A549 (cell line): ENCODE measurements at regions not wholly inside any gene's neighbourhood (a gene's known extent, or its start where the extent isn't known, plus 50 kb on each side); places are given as distances from the start of the nearest gene placed in this dataset.

Experiments used
- ATAC-seq, 2 experiments: fragments of 200-7000 bp in 1 of 2; fragments of >200 bp in 1 of 2; cut with Nextera tagmentation in 1 of 2; cut with Tn5 transposase in 1 of 2; 3 replicates each; pipeline versions ENCODE4 v1.8.0 to v1.9.1; 2018 to 2020; ENCODE audit warnings: mild to moderate bottlenecking in 1 of 2, moderate library complexity in 1 of 2
- CTCF ChIA-PET: fragments of 300-600 bp; sonication (Branson Sonifier 250); formaldehyde crosslinking; extraction: SDS; loops from one replicate; lab custom pipeline; 2021; ENCODE audit warnings: antibody characterized with exemption, inconsistent platforms; lab: Yijun Ruan, JAX
- POLR2A ChIA-PET: fragments of 350-600 bp; formaldehyde crosslinking; extraction: SDS; loops from one replicate; lab custom pipeline; 2021; ENCODE audit warnings: antibody characterized with exemption, inconsistent platforms; lab: Yijun Ruan, JAX
- DNase-seq, 2 experiments: peaks; one replicate each; pipeline versions ENCODE4 v3.0.0 to v3.0.0-alpha.2; 2011 to 2016; ENCODE audit warnings: low read depth in 1 of 2, low spot score in 1 of 2
- FAIRE-seq: peaks from 2 replicates; lab custom pipeline; 2011; peaks lifted over from hg19 to GRCh38; lab: Jason Lieb, UNC
- H3K27ac ChIP-seq, 2 experiments: fragments of >200 bp; sonication (Bioruptor Twin); formaldehyde crosslinking; 3 replicates each; pipeline ENCODE4 v1.5.1; 2016 to 2017
- H3K4me1 ChIP-seq: fragments of >200 bp; sonication (Bioruptor Twin); formaldehyde crosslinking; 3 replicates; pipeline ENCODE4 v1.6.1; 2016
- H3K4me2 ChIP-seq: fragments of >200 bp; sonication (Bioruptor Twin); formaldehyde crosslinking; 3 replicates; pipeline ENCODE4 v1.6.1; 2016
- H3K4me3 ChIP-seq: fragments of >200 bp; sonication (Bioruptor Twin); formaldehyde crosslinking; 3 replicates; pipeline ENCODE4 v1.5.1; 2016
- H3K9me3 ChIP-seq: fragments of >200 bp; sonication (Bioruptor Twin); formaldehyde crosslinking; 3 replicates; pipeline ENCODE4 v1.6.1; 2016
- BHLHE40 ChIP-seq: IDR thresholded peaks from 2 replicates; pipeline ENCODE4 v1.6.1; 2012; ENCODE audit warnings: low read depth, low read length, inconsistent platforms
- EP300 ChIP-seq, 2 experiments: fragments of >200 bp; sonication (Bioruptor Twin); formaldehyde crosslinking; IDR thresholded peaks; 2 replicates in 1 of 2; 3 replicates in 1 of 2; pipeline ENCODE4 v1.6.1; 2016 to 2017
- ESRRA ChIP-seq: fragments of 150-350 bp; IDR thresholded peaks from 2 replicates; pipeline ENCODE4 v1.6.1; 2014; ENCODE audit warnings: mild to moderate bottlenecking, low read length, borderline replicate concordance
- FOSL2 ChIP-seq, 2 experiments: fragments of 450-650 bp in 1 of 2; fragments of >200 bp in 1 of 2; sonication (Bioruptor Twin) in 1 of 2; formaldehyde crosslinking; IDR thresholded peaks; 2 replicates each; pipeline versions ENCODE4 v1.5.0 to v1.6.1; 2016 to 2020; ENCODE audit warnings: mild to moderate bottlenecking in 1 of 2, moderate library complexity in 1 of 2
- GATA3 ChIP-seq: IDR thresholded peaks from 2 replicates; pipeline ENCODE4 v1.6.1; 2012; ENCODE audit warnings: borderline replicate concordance
- HOXA7 ChIP-seq: fragments of 250-450 bp; sonication (Bioruptor Pico); IDR thresholded peaks from 2 replicates; pipeline ENCODE4 v1.5.0; 2020; ENCODE audit warnings: mild to moderate bottlenecking, moderate library complexity
- HOXB13 ChIP-seq: fragments of 250-450 bp; sonication (Bioruptor Pico); IDR thresholded peaks from 2 replicates; pipeline ENCODE4 v1.5.0; 2020; ENCODE audit warnings: low read depth, mild to moderate bottlenecking, moderate library complexity
- HOXB5 ChIP-seq: fragments of 250-450 bp; sonication (Bioruptor Pico); IDR thresholded peaks from 2 replicates; pipeline ENCODE4 v1.5.0; 2020; ENCODE audit warnings: mild to moderate bottlenecking, moderate library complexity
- KDM1A ChIP-seq: fragments of 200-600 bp; sonication (generic); IDR thresholded peaks from 2 replicates; pipeline ENCODE4 v1.6.1; 2016; ENCODE audit warnings: low read depth, mild to moderate bottlenecking
- MAFK ChIP-seq: fragments of 450-650 bp; IDR thresholded peaks from 2 replicates; pipeline ENCODE4 v1.6.1; 2014; ENCODE audit not compliant: partially characterized antibody
- MAZ ChIP-seq: fragments of 150-350 bp; IDR thresholded peaks from 2 replicates; pipeline ENCODE4 v1.6.1; 2014; ENCODE audit warnings: antibody characterized with exemption, low read depth, low read length, borderline replicate concordance
- MYC ChIP-seq: IDR thresholded peaks from 2 replicates; pipeline ENCODE4 v1.6.1; 2012; ENCODE audit warnings: mild to moderate bottlenecking, inconsistent platforms, low read length, improper control_type of control experiment, borderline replicate concordance
- POLR2AphosphoS2 ChIP-seq: conservative IDR thresholded peaks from 2 replicates; pipeline ENCODE4 v1.6.1; 2012; ENCODE audit warnings: low read length, improper control_type of control experiment, inconsistent platforms
- RCOR1 ChIP-seq: fragments of 150-350 bp; IDR thresholded peaks from 2 replicates; pipeline ENCODE4 v1.6.1; 2014; ENCODE audit warnings: antibody characterized with exemption, low read length, low read depth
- WGBS: methylation state at CpG from one replicate; pipeline ENCODE4 v1.1.6; 2017; ENCODE audit errors: missing lambda C conversion rate; 5-methylcytosine and 5-hydroxymethylcytosine counted together
- TF ChIP-seq, protein P1 (sequence below): fragments of 200-600 bp; sonication (generic); IDR thresholded peaks from 2 replicates; pipeline ENCODE4 v1.6.1; 2016; ENCODE audit warnings: antibody characterized with exemption, mild to moderate bottlenecking, moderate library complexity
- TF ChIP-seq, protein P2 (sequence below): fragments of 250-450 bp; sonication (Bioruptor Pico); IDR thresholded peaks from 2 replicates; pipeline ENCODE4 v1.5.0; 2021; ENCODE audit warnings: mild to moderate bottlenecking, moderate library complexity, borderline replicate concordance
- TF ChIP-seq, protein P3 (sequence below): IDR thresholded peaks from 2 replicates; pipeline ENCODE4 v1.6.1; 2012

DNA sequence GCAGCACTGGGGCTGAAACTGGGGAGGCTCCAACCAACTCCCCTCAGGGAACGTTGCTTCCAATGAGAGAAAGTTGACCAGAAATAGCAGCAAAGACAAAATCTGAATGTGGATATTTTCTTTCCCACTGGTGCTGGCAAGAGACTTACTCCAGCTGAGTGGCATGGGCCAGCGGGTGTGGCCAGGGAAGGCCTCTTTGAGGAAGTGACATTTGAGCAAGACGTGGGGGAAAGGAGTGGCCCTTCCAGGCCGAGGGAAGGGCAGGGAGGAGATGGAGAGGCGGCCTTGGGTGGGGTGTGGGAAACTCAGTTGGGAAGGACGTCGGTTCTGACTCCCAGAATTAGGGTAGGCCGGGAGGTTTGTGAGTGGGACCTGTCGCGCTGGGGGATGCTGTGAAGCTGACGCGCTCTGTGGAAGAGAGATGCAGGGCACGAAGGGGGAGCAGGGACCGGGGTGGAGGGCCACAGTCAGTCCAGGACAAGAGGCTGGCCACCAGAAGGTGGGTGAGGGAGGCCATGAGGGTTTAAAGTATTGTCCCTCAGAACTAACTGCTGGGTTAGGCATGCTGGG is 96.7 kb upstream of the IKZF1 start:
- TF ChIP-seq MAZ (no peak), RCOR1 (no peak), HOXA7 (CRISPR knock-in tag) (no peak), POLR2AphosphoS2 (no peak), ESRRA (no peak), FOSL2 (IDR thresholded peaks at IDR 0.05) (no peak), FOSL2 (CRISPR knock-in tag; IDR thresholded peaks at IDR 0.05) (no peak), KDM1A (no peak), MAFK (no peak), MYC (no peak), BHLHE40 (no peak)
- TF ChIP-seq, protein P1, sequence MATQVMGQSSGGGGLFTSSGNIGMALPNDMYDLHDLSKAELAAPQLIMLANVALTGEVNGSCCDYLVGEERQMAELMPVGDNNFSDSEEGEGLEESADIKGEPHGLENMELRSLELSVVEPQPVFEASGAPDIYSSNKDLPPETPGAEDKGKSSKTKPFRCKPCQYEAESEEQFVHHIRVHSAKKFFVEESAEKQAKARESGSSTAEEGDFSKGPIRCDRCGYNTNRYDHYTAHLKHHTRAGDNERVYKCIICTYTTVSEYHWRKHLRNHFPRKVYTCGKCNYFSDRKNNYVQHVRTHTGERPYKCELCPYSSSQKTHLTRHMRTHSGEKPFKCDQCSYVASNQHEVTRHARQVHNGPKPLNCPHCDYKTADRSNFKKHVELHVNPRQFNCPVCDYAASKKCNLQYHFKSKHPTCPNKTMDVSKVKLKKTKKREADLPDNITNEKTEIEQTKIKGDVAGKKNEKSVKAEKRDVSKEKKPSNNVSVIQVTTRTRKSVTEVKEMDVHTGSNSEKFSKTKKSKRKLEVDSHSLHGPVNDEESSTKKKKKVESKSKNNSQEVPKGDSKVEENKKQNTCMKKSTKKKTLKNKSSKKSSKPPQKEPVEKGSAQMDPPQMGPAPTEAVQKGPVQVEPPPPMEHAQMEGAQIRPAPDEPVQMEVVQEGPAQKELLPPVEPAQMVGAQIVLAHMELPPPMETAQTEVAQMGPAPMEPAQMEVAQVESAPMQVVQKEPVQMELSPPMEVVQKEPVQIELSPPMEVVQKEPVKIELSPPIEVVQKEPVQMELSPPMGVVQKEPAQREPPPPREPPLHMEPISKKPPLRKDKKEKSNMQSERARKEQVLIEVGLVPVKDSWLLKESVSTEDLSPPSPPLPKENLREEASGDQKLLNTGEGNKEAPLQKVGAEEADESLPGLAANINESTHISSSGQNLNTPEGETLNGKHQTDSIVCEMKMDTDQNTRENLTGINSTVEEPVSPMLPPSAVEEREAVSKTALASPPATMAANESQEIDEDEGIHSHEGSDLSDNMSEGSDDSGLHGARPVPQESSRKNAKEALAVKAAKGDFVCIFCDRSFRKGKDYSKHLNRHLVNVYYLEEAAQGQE: no peak
- TF ChIP-seq, protein P2, sequence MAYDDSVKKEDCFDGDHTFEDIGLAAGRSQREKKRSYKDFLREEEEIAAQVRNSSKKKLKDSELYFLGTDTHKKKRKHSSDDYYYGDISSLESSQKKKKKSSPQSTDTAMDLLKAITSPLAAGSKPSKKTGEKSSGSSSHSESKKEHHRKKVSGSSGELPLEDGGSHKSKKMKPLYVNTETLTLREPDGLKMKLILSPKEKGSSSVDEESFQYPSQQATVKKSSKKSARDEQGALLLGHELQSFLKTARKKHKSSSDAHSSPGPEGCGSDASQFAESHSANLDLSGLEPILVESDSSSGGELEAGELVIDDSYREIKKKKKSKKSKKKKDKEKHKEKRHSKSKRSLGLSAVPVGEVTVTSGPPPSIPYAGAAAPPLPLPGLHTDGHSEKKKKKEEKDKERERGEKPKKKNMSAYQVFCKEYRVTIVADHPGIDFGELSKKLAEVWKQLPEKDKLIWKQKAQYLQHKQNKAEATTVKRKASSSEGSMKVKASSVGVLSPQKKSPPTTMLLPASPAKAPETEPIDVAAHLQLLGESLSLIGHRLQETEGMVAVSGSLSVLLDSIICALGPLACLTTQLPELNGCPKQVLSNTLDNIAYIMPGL (CRISPR knock-in tag): no peak
- TF ChIP-seq, all 56 proteins: peak for 0
- no peak overlapping the region for H3K4me2 ChIP-seq
- no peak for FAIRE-seq

DNA sequence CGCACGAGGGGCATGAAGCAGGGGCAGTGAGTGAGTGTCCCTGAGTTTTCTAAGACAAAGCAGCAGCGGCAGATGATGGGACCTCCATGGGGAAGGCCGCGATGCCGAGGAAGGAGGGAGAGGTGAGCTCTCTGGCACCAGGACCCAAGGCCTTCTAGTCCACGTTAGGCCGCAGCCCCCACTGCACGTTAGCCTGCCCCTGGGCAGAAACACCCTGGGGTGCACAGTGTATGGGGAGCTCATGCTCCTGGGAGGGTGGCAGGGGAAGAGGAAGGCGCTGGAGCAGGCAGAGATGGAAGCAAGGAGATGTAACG is 97.3 kb upstream of the IKZF1 start:
- CTCF ChIA-PET: interaction anchor here (0.6 to 4.8 kb wide), 9 partner anchors 11 to 1879 kb away, joined by 3 to 53 read pairs (median 4); no protein-coding TSS in a partner anchor

More for the DNA sequence above, 96.7 kb upstream of the IKZF1 start:
- Histone ChIP-seq H3K27ac (no peak overlapping the region), H3K4me3 (no peak overlapping the region), H3K4me1 (no peaks in the 10 kb centered on the region), H3K9me3 (no peaks in the 10 kb centered on the region)
- CTCF ChIA-PET: interaction anchor here (0.6 to 4.8 kb wide), 5 partner anchors 44 to 1878 kb away, joined by 3 to 53 read pairs (median 4); no protein-coding TSS in a partner anchor
- POLR2A ChIA-PET: no interaction called here
- DNase-seq: no peak
- WGBS: 43% methylated on average over 14 of the region's 14 CpGs
- ATAC-seq: no peak

More for the DNA sequence above, 97.3 kb upstream of the IKZF1 start:
- no peak for ATAC-seq
- FAIRE-seq: no peak
- no peak for TF ChIP-seq EP300 (IDR thresholded peaks at IDR 0.05)
- TF ChIP-seq GATA3: no peak
- TF ChIP-seq HOXB13 (CRISPR knock-in tag): no peak
- TF ChIP-seq, protein P3, sequence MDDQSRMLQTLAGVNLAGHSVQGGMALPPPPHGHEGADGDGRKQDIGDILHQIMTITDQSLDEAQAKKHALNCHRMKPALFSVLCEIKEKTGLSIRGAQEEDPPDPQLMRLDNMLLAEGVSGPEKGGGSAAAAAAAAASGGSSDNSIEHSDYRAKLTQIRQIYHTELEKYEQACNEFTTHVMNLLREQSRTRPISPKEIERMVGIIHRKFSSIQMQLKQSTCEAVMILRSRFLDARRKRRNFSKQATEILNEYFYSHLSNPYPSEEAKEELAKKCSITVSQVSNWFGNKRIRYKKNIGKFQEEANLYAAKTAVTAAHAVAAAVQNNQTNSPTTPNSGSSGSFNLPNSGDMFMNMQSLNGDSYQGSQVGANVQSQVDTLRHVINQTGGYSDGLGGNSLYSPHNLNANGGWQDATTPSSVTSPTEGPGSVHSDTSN: no peak
- TF ChIP-seq KDM1A: no peak
- no peak for TF ChIP-seq HOXB5 (CRISPR knock-in tag)
- no peak for TF ChIP-seq MYC
- Histone ChIP-seq H3K4me3 (no peak overlapping the region), H3K9me3 (no peaks in the 10 kb centered on the region), H3K4me2 (no peak overlapping the region), H3K27ac (no peak overlapping the region), H3K4me1 (no peaks in the 10 kb centered on the region)
- DNase-seq: no peak
- POLR2A ChIA-PET: no interaction called here
- WGBS: 61% methylated on average over 11 of the region's 11 CpGs
